Activated CD4-positive, alpha-beta T cell treated with anti-CD3 and anti-CD28 coated beads, Interleukin-2, Interleukin-4, amounts not matched to agents 100 ng/mL and 50 ng/mL, durations not matched to agents 16 hours and 8 hours (primary cell): ENCODE measurements at regions not wholly inside any gene's neighbourhood (a gene's known extent, or its start where the extent isn't known, plus 50 kb on each side); places are given as distances from the start of the nearest gene placed in this dataset.

Experiments used
- DNase-seq: peaks from one replicate; pipeline ENCODE4 v3.0.0-alpha.2; 2020; ENCODE audit warnings: low spot score

- DNase-seq = no peak
Observed at GRCh38 chr7:32346253-32346652, 143.9 kb downstream of the LSM5 start.

- DNase-seq = no peak
Observed at GRCh38 chr7:32336726-32337125, 153.5 kb downstream of the LSM5 start.

- no peak for DNase-seq
Observed at GRCh38 chr7:32335107-32335506, 155.1 kb downstream of the LSM5 start.

- no peak for DNase-seq
Observed at GRCh38 chr7:32330602-32331001, 159.6 kb downstream of the LSM5 start.

- DNase-seq = no peak
Observed at GRCh38 chr7:32326078-32326477, 164.1 kb downstream of the LSM5 start.

- DNase-seq = no peak
Observed at GRCh38 chr7:32323712-32324111, 166.5 kb downstream of the LSM5 start.

- no peak for DNase-seq
Observed at GRCh38 chr7:32319012-32319382, 171.2 kb downstream of the LSM5 start.

- DNase-seq = no peak
Observed at GRCh38 chr7:32318300-32319011, 171.7 kb downstream of the LSM5 start.

- no peak for DNase-seq
Observed at GRCh38 chr7:32316839-32317238, 173.3 kb downstream of the LSM5 start.

- DNase-seq = no peak
Observed at GRCh38 chr7:32314761-32315160, 175.4 kb downstream of the LSM5 start.

- DNase-seq = no peak
Observed at GRCh38 chr7:32301427-32301826, 188.8 kb downstream of the LSM5 start.

- no peak for DNase-seq
Observed at GRCh38 chr7:32299133-32299702, 191.0 kb downstream of the LSM5 start.

GRCh38 chr7:32298408-32299132 is 191.6 kb downstream of the LSM5 start:
- no peak for DNase-seq

GRCh38 chr7:32293833-32294232 is 196.3 kb downstream of the LSM5 start:
- DNase-seq = no peak

GRCh38 chr7:32289651-32290414 is 200.3 kb downstream of the LSM5 start:
- no peak for DNase-seq

- no peak for DNase-seq
Observed at GRCh38 chr7:32285698-32286097, 204.5 kb downstream of the LSM5 start.

GRCh38 chr7:32283546-32283945 is 206.6 kb downstream of the LSM5 start:
- DNase-seq = no peak

- DNase-seq = no peak
Observed at GRCh38 chr7:32279500-32279899, 209.3 kb upstream of the PDE1C start.

- peak; percentile 6 for DNase-seq
Observed at GRCh38 chr7:32275216-32276009, 205.2 kb upstream of the PDE1C start.

- no peak for DNase-seq
Observed at GRCh38 chr7:32273297-32273696, 203.1 kb upstream of the PDE1C start.

GRCh38 chr7:32266932-32267475 is 196.8 kb upstream of the PDE1C start:
- DNase-seq = no peak
